RWPE2 (cell line): ENCODE measurements at regions not wholly inside any gene's neighbourhood (a gene's known extent, or its start where the extent isn't known, plus 50 kb on each side); places are given as distances from the start of the nearest gene placed in this dataset.

Source experiments
- ATAC-seq: fragments of 200-7000 bp; cut with Tn5 transposase; 3 replicates; pipeline ENCODE4 v1.9.1; 2021; ENCODE audit warnings: low read depth
- DNase-seq: peaks from one replicate; pipeline ENCODE4 v3.0.0-alpha.2; 2020; ENCODE audit warnings: low spot score
- H3K27ac ChIP-seq: fragments of 450-650 bp; 2 replicates; pipeline ENCODE4 v1.5.1; 2017; ENCODE audit warnings: mild to moderate bottlenecking; ENCODE audit not compliant: poor library complexity, severe bottlenecking
- H3K27me3 ChIP-seq: fragments of 250-450 bp; sonication (Bioruptor Pico); 2 replicates; pipeline ENCODE4 v1.5.1; 2021; ENCODE audit warnings: mild to moderate bottlenecking, moderate library complexity; ENCODE audit not compliant: insufficient read depth, poor library complexity, severe bottlenecking
- H3K36me3 ChIP-seq: fragments of 250-450 bp; sonication (Bioruptor Pico); 2 replicates; pipeline ENCODE4 v1.5.1; 2020; ENCODE audit warnings: low read depth, mild to moderate bottlenecking, moderate library complexity
- H3K4me1 ChIP-seq: fragments of 250-450 bp; sonication (Bioruptor Pico); 2 replicates; pipeline ENCODE4 v1.5.1; 2021; ENCODE audit warnings: mild to moderate bottlenecking, moderate library complexity; ENCODE audit not compliant: insufficient read depth, poor library complexity, severe bottlenecking
- H3K4me3 ChIP-seq: fragments of 250-450 bp; sonication (Bioruptor Pico); 2 replicates; pipeline ENCODE4 v1.5.1; 2021; ENCODE audit warnings: mild to moderate bottlenecking, moderate library complexity; ENCODE audit not compliant: severe bottlenecking
- H3K9me3 ChIP-seq: fragments of 250-450 bp; sonication (Bioruptor Pico); 2 replicates; pipeline ENCODE4 v1.5.1; 2021; ENCODE audit warnings: mild to moderate bottlenecking, moderate library complexity; ENCODE audit not compliant: severe bottlenecking
- CTCF ChIP-seq: fragments of 450-650 bp; IDR thresholded peaks from one replicate; pipeline ENCODE4 v1.5.1; 2017; ENCODE audit warnings: mild to moderate bottlenecking, moderate library complexity; ENCODE audit not compliant: poor library complexity, severe bottlenecking

DNA sequence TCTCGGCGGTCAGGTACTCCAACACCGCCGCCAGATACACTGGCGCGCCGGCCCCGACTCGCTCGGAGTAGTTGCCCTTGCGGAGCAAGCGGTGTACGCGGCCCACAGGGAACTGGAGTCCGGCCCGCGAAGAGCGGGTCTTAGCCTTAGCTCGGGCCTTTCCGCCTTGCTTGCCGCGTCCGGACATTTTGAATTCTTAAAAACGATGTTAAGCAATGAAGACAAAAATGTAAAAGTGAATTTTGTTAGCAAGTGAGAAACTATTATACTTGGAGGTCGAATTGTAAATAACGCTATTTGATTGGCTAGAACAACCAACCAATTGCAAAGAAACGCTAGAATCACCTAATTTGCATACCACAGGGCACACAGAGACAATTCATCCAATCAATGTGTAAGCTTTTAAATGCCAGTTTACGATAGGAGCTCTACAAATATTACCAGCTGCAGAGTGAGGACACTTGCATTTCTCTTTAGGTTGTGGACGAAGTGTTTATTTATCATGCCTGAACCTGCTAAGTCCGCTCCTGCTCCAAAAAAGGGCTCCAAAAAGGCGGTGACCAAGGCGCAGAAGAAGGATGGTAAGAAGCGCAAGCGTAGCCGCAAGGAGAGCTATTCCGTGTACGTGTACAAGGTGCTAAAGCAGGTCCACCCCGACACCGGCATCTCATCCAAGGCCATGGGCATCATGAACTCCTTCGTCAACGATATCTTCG lies 112.0 kb downstream of the HFE start:
- no peaks in the 10 kb centered on the region for H3K36me3 ChIP-seq
- H3K4me1 ChIP-seq: peaks cover 11% of the 10 kb centered on the region
- H3K9me3 ChIP-seq: no peaks in the 10 kb centered on the region
- DNase-seq (no peak), ATAC-seq (peak; percentile 59)
- peak overlapping the region; percentile 70 for H3K4me3 ChIP-seq
- no peak for TF ChIP-seq CTCF
- H3K27me3 ChIP-seq: no peaks in the 10 kb centered on the region
- H3K27ac ChIP-seq: peak overlapping the region; percentile 93

GRCh38 chr6:26199773-26200764 lies 112.8 kb downstream of the HFE start:
- H3K4me3 ChIP-seq: peak overlapping the region; percentile 70
- no peak for TF ChIP-seq CTCF
- no peaks in the 10 kb centered on the region for H3K36me3 ChIP-seq
- ATAC-seq (no peak), DNase-seq (no peak)
- peak overlapping the region; percentile 93 for H3K27ac ChIP-seq
- H3K4me1 ChIP-seq: peaks cover 5% of the 10 kb centered on the region
- no peaks in the 10 kb centered on the region for H3K27me3 ChIP-seq
- no peaks in the 10 kb centered on the region for H3K9me3 ChIP-seq

DNA sequence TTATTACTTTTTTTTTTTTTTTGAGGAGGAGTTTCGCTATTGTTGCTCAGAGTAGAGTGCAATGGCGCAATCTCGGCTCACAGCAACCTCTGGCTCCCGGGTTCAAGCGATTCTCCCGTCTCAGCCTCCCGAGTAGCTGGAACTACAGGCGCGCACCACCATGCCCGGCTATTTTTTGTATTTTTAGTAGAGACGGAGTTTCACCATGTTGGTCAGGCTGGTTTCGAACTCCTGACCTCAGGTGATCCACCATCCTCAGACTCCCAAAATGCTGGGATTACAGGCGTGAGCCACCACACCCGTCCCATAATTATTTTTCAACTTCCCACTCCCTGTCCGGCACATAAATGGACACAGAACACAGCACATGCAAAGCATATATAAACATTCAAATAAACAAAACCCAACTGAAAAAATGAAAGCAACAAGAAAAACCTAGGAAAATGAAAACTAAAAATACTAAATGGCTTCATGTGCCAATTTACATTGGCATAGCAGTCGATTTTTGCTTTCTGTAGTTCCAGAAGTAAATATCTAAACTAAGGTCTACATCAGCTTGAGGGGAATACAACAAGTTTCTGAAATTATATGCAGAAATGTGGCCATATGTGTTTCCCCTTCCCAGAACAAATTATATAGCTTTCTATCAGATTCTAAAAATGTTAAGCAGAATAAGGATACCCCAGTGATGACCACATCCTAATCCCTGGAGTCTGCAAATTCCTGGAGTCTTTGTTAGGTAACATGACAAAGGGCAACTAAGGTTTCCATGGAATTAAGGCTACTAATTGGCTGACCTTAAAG lies 113.9 kb downstream of the HFE start:
- Histone ChIP-seq H3K4me3 (no peak overlapping the region), H3K27ac (peak overlapping the region; percentile 93), H3K36me3 (no peaks in the 10 kb centered on the region), H3K9me3 (no peaks in the 10 kb centered on the region), H3K27me3 (no peaks in the 10 kb centered on the region), H3K4me1 (peaks cover 6% of the 10 kb centered on the region)
- TF ChIP-seq CTCF: no peak
- DNase-seq (no peak), ATAC-seq (no peak)

GRCh38 chr6:26202201-26202611 lies 115.0 kb downstream of the HFE start:
- no peaks in the 10 kb centered on the region for H3K9me3 ChIP-seq
- peak overlapping the region; percentile 93 for H3K27ac ChIP-seq
- no peaks in the 10 kb centered on the region for H3K27me3 ChIP-seq
- no peaks in the 10 kb centered on the region for H3K36me3 ChIP-seq
- H3K4me3 ChIP-seq: no peak overlapping the region
- no peak for ATAC-seq
- no peak for TF ChIP-seq CTCF
- DNase-seq: no peak
- H3K4me1 ChIP-seq: peaks cover 8% of the 10 kb centered on the region
